Hepatocyte (in vitro differentiated cells): ENCODE measurements at regions not wholly inside any gene's neighbourhood (a gene's known extent, or its start where the extent isn't known, plus 50 kb on each side); places are given as distances from the start of the nearest gene placed in this dataset.

Experiments
- CTCF ChIP-seq: fragments of 200-600 bp; sonication (generic); IDR thresholded peaks from 2 replicates; pipeline ENCODE4 v1.5.1; 2016; ENCODE audit warnings: antibody characterized with exemption, mild to moderate bottlenecking; ENCODE audit not compliant: poor library complexity
- EZH2 ChIP-seq: fragments of 200-600 bp; sonication (generic); IDR thresholded peaks from 2 replicates; pipeline ENCODE4 v1.6.1; 2016; ENCODE audit warnings: antibody characterized with exemption, mild to moderate bottlenecking, borderline replicate concordance
- EZH2phosphoT487 ChIP-seq: fragments of 200-600 bp; sonication (generic); IDR thresholded peaks from one replicate; pipeline ENCODE4 v1.6.1; 2018; ENCODE audit warnings: antibody characterized with exemption, mild to moderate bottlenecking, low read depth, moderate library complexity; ENCODE audit not compliant: unreplicated experiment, severe bottlenecking

DNA sequence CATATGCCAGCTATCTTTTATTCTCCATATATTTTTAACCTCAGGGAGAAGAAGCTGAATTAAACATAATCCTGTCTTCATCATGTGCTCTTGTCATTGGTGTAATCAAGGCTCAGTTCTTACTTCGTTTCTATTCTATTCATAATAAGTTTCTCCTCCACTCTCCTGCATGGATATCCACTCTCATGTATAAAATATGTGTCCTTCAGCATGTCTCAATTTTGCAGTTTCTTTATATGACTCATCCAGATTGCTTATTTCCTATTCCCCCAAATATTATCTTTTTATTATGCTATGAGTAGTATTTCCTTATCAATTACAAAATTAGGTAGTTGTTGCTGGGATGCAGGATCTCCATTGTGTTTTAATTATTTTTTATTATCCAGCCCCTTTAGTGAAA lies 643.7 kb upstream of the ACO1 start:
- TF ChIP-seq CTCF, result no peak
- TF ChIP-seq EZH2, result no peak
- TF ChIP-seq EZH2phosphoT487, result no peak
